ENCODE measurements at regions not wholly inside any gene's neighbourhood (a gene's known extent, or its start where the extent isn't known, plus 50 kb on each side); places are given as distances from the start of the nearest gene placed in this dataset.

DNA sequence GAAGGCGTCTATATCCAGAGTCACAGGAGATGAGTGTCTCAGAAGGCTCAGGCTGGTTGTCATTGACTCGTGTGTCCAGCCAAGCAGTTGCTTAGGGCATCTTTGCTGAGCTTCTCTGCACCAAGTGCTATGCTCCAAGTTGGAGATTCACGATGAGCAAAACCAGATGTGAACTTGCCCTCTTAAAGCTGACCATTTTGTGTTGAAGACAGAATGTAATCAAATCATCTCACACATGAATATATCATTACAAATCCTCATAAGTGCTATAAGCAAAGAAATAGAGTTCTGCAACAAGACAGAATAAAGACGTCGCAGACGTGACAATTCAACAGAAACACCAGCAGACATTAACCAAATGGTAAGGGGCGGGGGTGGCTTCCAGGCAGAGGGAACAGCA lies 103.9 kb downstream of the ALDH8A1 start:
- TF ChIP-seq POLR2A (IDR thresholded peaks at IDR 0.05; ENCODE audit: control extremely low read depth in 1 of 2, low read depth in 2 of 2, low read length in 2 of 2) (no peak), CTCF (IDR thresholded peaks at IDR 0.05; ENCODE audit: control extremely low read depth in 1 of 3, insufficient read depth in 1 of 3, low read depth in 1 of 3, low read length in 3 of 3) (no peak), MAFK (IDR thresholded peaks at IDR 0.05; ENCODE audit: low read depth, low read length) (no peak), ZNF274 (IDR thresholded peaks at IDR 0.05; ENCODE audit: borderline replicate concordance, extremely low read depth, low read length) (no peak)
